Hepatocyte (in vitro differentiated cells): ENCODE measurements at regions not wholly inside any gene's neighbourhood (a gene's known extent, or its start where the extent isn't known, plus 50 kb on each side); places are given as distances from the start of the nearest gene placed in this dataset.

Source experiments
- DNase-seq: peaks from one replicate; pipeline ENCODE4 v3.0.0-alpha.2; 2016; ENCODE audit warnings: low spot score
- H2AFZ ChIP-seq: fragments of 200-600 bp; sonication (generic); 2 replicates; pipeline ENCODE4 v1.6.0; 2016; ENCODE audit warnings: antibody characterized with exemption, mild to moderate bottlenecking
- H3K27ac ChIP-seq: fragments of 200-600 bp; sonication (generic); 2 replicates; pipeline ENCODE4 v1.5.1; 2016; ENCODE audit warnings: mild to moderate bottlenecking
- H3K27me3 ChIP-seq: fragments of 200-600 bp; sonication (generic); 2 replicates; pipeline ENCODE4 v1.6.1; 2016
- H3K36me3 ChIP-seq: fragments of 200-600 bp; sonication (generic); replicated peaks from 2 replicates; pipeline ENCODE4 v1.5.1; 2016; ENCODE audit warnings: low read depth; ENCODE audit not compliant: insufficient read depth
- H3K4me1 ChIP-seq: fragments of 200-600 bp; sonication (generic); 2 replicates; pipeline ENCODE4 v1.5.1; 2016; ENCODE audit warnings: mild to moderate bottlenecking, moderate library complexity; ENCODE audit not compliant: insufficient read depth
- H3K4me2 ChIP-seq: fragments of 200-600 bp; sonication (generic); 2 replicates; pipeline ENCODE4 v1.6.0; 2016
- H3K4me3 ChIP-seq: fragments of 200-600 bp; sonication (generic); 2 replicates; pipeline ENCODE4 v1.5.1; 2016; ENCODE audit warnings: mild to moderate bottlenecking
- H3K79me2 ChIP-seq: fragments of 200-600 bp; sonication (generic); 2 replicates; pipeline ENCODE4 v1.6.0; 2017; ENCODE audit warnings: mild to moderate bottlenecking
- H3K9me2 ChIP-seq: fragments of 200-600 bp; sonication (generic); replicated peaks from 2 replicates; pipeline ENCODE4 v1.6.0; 2017; ENCODE audit warnings: mild to moderate bottlenecking; ENCODE audit not compliant: insufficient read depth
- H3K9me3 ChIP-seq: fragments of 200-600 bp; sonication (generic); 2 replicates; pipeline ENCODE4 v1.5.1; 2016; ENCODE audit warnings: low read depth, mild to moderate bottlenecking
- H4K20me1 ChIP-seq: fragments of 200-600 bp; sonication (generic); 2 replicates; pipeline ENCODE4 v1.6.0; 2016; ENCODE audit warnings: mild to moderate bottlenecking; ENCODE audit not compliant: insufficient read depth, poor library complexity, severe bottlenecking
- EZH2 ChIP-seq: fragments of 200-600 bp; sonication (generic); IDR thresholded peaks from 2 replicates; pipeline ENCODE4 v1.6.1; 2016; ENCODE audit warnings: antibody characterized with exemption, mild to moderate bottlenecking, borderline replicate concordance
- EZH2phosphoT487 ChIP-seq: fragments of 200-600 bp; sonication (generic); IDR thresholded peaks from one replicate; pipeline ENCODE4 v1.6.1; 2018; ENCODE audit warnings: antibody characterized with exemption, mild to moderate bottlenecking, low read depth, moderate library complexity; ENCODE audit not compliant: unreplicated experiment, severe bottlenecking
- WGBS: methylation state at CpG from one replicate; pipeline ENCODE4 v1.1.6; 2016; ENCODE audit warnings: low lambda C conversion rate; ENCODE audit errors: missing lambda C conversion rate; 5-methylcytosine and 5-hydroxymethylcytosine counted together
- TF ChIP-seq, protein P1 (sequence below): fragments of 200-600 bp; sonication (generic); IDR thresholded peaks from 2 replicates; pipeline ENCODE4 v1.5.1; 2016; ENCODE audit warnings: antibody characterized with exemption, mild to moderate bottlenecking; ENCODE audit not compliant: poor library complexity

GRCh38 chr3:181618260-181618659 is 93.5 kb upstream of the SOX2 start:
- H3K27me3 ChIP-seq, result no peaks in the 10 kb centered on the region
- H3K36me3 ChIP-seq, result no peaks in the 10 kb centered on the region
- no peaks in the 10 kb centered on the region for H3K79me2 ChIP-seq
- H3K27ac ChIP-seq, result no peak overlapping the region
- H3K4me3 ChIP-seq, result no peak overlapping the region
- no peak overlapping the region for H2AFZ ChIP-seq
- H3K9me3 ChIP-seq, result no peaks in the 10 kb centered on the region
- WGBS, result 95% methylated on average over 1 of the region's 1 CpG
- H3K9me2 ChIP-seq, result no peaks in the 10 kb centered on the region
- H3K4me2 ChIP-seq, result no peak overlapping the region
- no peak for DNase-seq
- H4K20me1 ChIP-seq, result no peaks in the 10 kb centered on the region
- H3K4me1 ChIP-seq, result no peaks in the 10 kb centered on the region
- TF ChIP-seq, protein P1, sequence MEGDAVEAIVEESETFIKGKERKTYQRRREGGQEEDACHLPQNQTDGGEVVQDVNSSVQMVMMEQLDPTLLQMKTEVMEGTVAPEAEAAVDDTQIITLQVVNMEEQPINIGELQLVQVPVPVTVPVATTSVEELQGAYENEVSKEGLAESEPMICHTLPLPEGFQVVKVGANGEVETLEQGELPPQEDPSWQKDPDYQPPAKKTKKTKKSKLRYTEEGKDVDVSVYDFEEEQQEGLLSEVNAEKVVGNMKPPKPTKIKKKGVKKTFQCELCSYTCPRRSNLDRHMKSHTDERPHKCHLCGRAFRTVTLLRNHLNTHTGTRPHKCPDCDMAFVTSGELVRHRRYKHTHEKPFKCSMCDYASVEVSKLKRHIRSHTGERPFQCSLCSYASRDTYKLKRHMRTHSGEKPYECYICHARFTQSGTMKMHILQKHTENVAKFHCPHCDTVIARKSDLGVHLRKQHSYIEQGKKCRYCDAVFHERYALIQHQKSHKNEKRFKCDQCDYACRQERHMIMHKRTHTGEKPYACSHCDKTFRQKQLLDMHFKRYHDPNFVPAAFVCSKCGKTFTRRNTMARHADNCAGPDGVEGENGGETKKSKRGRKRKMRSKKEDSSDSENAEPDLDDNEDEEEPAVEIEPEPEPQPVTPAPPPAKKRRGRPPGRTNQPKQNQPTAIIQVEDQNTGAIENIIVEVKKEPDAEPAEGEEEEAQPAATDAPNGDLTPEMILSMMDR, result no peak
- TF ChIP-seq EZH2phosphoT487 (no peak), EZH2 (no peak)

DNA sequence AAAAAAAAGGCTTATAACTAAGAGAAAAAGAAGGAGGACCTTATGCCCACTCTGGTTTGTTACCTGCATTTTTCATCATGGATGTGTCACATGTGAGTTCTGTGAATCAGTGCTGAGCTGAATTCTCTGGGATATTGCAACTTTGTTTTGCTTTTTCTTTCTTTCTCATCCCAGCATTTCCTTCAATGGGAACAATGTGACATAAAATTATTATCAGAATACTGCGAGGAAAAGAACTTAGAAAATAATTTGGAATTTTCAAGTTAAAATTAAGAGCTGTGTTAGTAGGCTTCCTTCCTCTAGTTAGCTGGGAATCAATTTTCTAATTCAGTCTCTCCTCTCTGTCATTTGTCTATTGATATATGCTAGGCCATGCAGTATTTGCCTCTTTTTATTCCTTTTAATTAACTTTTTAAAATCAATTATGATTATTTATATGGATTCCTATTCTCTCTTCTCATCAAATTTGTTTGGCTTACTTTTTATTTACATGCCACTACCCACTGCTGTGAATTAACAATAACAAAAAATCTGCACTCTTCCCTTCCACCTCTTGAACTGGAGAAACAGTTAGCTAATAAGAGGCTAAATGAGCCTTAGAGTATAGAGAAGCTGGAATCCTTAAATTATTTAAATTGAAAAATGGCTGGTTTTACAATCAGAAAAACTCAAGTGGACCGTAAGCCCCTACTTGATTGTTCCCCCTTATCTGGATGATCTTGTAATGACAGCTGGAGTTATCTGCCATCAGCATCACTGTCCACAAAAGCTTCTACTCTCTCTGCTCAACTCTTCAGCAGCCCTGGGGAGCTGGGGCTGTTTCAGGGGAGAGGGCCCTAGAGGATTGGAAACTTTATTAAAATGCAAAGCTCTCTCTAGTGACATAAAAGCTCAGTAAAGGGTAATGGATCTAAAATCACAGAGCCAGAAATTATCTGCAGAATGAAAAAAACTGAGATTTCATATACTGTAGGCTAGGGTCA is 95.3 kb upstream of the SOX2 start:
- no peak for TF ChIP-seq EZH2phosphoT487
- TF ChIP-seq EZH2, result no peak
- no peak overlapping the region for H3K4me3 ChIP-seq
- H3K4me1 ChIP-seq, result no peaks in the 10 kb centered on the region
- H3K9me2 ChIP-seq, result no peaks in the 10 kb centered on the region
- no peak overlapping the region for H3K27ac ChIP-seq
- H3K36me3 ChIP-seq, result no peaks in the 10 kb centered on the region
- no peaks in the 10 kb centered on the region for H4K20me1 ChIP-seq
- no peaks in the 10 kb centered on the region for H3K9me3 ChIP-seq
- 71% methylated on average over 2 of the region's 2 CpGs for WGBS
- no peak for DNase-seq
- no peaks in the 10 kb centered on the region for H3K79me2 ChIP-seq
- no peaks in the 10 kb centered on the region for H3K27me3 ChIP-seq
- no peak overlapping the region for H2AFZ ChIP-seq
- H3K4me2 ChIP-seq, result no peak overlapping the region

- Histone ChIP-seq H3K27me3 (no peaks in the 10 kb centered on the region), H3K27ac (no peak overlapping the region), H3K36me3 (no peaks in the 10 kb centered on the region), H3K4me3 (no peak overlapping the region), H4K20me1 (no peaks in the 10 kb centered on the region), H3K4me1 (no peaks in the 10 kb centered on the region), H3K9me3 (no peaks in the 10 kb centered on the region), H3K9me2 (no peaks in the 10 kb centered on the region), H2AFZ (no peak overlapping the region), H3K79me2 (no peaks in the 10 kb centered on the region), H3K4me2 (no peak overlapping the region)
- TF ChIP-seq, protein P1, result no peak
- TF ChIP-seq EZH2, result no peak
- no peak for TF ChIP-seq EZH2phosphoT487
- no peak for DNase-seq
Measured at GRCh38 chr3:181615666-181616065, 96.1 kb upstream of the SOX2 start.

- Histone ChIP-seq H3K36me3 (no peaks in the 10 kb centered on the region), H3K9me2 (no peaks in the 10 kb centered on the region), H3K4me3 (no peak overlapping the region), H2AFZ (no peak overlapping the region), H3K27me3 (no peaks in the 10 kb centered on the region), H3K9me3 (no peaks in the 10 kb centered on the region), H4K20me1 (no peaks in the 10 kb centered on the region), H3K4me2 (no peak overlapping the region), H3K79me2 (no peaks in the 10 kb centered on the region), H3K27ac (no peak overlapping the region), H3K4me1 (no peaks in the 10 kb centered on the region)
- DNase-seq, result no peak
- TF ChIP-seq EZH2 (no peak), EZH2phosphoT487 (no peak)
- TF ChIP-seq, protein P1, result no peak
Measured at GRCh38 chr3:181614878-181615277, 96.8 kb upstream of the SOX2 start.
